ENCODE measurements at regions not wholly inside any gene's neighbourhood (a gene's known extent, or its start where the extent isn't known, plus 50 kb on each side); places are given as distances from the start of the nearest gene placed in this dataset.

GRCh38 chr4:159038536-159038935 is 64.3 kb upstream of the RAPGEF2 start:
- intact Hi-C loops (cut with DNase I; ENCODE audit: low total_unique reads), result no loop called here
- no peaks in the 10 kb centered on the region for H3K36me3 ChIP-seq
- no peaks in the 10 kb centered on the region for H3K4me1 ChIP-seq
- DNase-seq, result no peak
- no peaks in the 10 kb centered on the region for H3K27me3 ChIP-seq
- no peak overlapping the region for H3K4me3 ChIP-seq
- no peak overlapping the region for H3K27ac ChIP-seq
- no peaks in the 10 kb centered on the region for H3K9me3 ChIP-seq
- TF ChIP-seq, protein P1, sequence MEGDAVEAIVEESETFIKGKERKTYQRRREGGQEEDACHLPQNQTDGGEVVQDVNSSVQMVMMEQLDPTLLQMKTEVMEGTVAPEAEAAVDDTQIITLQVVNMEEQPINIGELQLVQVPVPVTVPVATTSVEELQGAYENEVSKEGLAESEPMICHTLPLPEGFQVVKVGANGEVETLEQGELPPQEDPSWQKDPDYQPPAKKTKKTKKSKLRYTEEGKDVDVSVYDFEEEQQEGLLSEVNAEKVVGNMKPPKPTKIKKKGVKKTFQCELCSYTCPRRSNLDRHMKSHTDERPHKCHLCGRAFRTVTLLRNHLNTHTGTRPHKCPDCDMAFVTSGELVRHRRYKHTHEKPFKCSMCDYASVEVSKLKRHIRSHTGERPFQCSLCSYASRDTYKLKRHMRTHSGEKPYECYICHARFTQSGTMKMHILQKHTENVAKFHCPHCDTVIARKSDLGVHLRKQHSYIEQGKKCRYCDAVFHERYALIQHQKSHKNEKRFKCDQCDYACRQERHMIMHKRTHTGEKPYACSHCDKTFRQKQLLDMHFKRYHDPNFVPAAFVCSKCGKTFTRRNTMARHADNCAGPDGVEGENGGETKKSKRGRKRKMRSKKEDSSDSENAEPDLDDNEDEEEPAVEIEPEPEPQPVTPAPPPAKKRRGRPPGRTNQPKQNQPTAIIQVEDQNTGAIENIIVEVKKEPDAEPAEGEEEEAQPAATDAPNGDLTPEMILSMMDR (IDR thresholded peaks at IDR 0.05), result no peak

GRCh38 chr4:159041054-159042034 is 61.5 kb upstream of the RAPGEF2 start:
- H3K4me3 ChIP-seq, result no peak overlapping the region
- TF ChIP-seq, protein P1 (IDR thresholded peaks at IDR 0.05), result no peak
- H3K36me3 ChIP-seq, result no peaks in the 10 kb centered on the region
- no peak overlapping the region for H3K27ac ChIP-seq
- H3K4me1 ChIP-seq, result no peaks in the 10 kb centered on the region
- DNase-seq, result no peak
- no peaks in the 10 kb centered on the region for H3K9me3 ChIP-seq
- intact Hi-C loops (cut with DNase I; ENCODE audit: low total_unique reads), result no loop called here
- no peaks in the 10 kb centered on the region for H3K27me3 ChIP-seq

DNA sequence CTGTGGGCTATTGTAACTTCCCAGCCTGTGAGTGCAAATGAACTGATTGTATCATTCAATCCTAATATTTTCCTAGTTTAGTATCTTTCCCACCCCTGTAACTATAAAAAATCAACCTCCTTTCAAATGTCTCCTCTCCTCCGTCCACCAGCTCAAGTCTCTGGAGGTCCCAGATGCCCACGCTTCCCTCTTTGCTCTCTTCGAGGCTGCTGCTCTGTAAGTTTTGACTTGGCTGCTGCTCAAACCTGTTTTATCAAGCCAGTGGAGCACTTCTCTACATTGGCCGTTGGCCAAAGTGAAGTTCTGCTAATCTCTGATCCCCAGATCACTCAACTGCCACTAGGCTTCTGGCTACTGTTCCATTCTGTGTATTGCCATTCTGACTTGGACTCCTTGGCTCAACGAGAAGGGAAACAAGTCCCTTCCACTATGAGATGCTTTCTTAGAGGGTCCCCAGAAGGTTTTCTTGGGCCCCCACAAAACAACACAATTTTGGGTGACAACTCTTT is 60.7 kb upstream of the RAPGEF2 start:
- Histone ChIP-seq H3K27me3 (no peaks in the 10 kb centered on the region), H3K27ac (no peak overlapping the region), H3K9me3 (no peaks in the 10 kb centered on the region), H3K4me1 (no peaks in the 10 kb centered on the region), H3K4me3 (no peak overlapping the region), H3K36me3 (no peaks in the 10 kb centered on the region)
- intact Hi-C loops (cut with DNase I; ENCODE audit: low total_unique reads), result no loop called here
- no peak for DNase-seq
- TF ChIP-seq, protein P1 (IDR thresholded peaks at IDR 0.05), result no peak

DNA sequence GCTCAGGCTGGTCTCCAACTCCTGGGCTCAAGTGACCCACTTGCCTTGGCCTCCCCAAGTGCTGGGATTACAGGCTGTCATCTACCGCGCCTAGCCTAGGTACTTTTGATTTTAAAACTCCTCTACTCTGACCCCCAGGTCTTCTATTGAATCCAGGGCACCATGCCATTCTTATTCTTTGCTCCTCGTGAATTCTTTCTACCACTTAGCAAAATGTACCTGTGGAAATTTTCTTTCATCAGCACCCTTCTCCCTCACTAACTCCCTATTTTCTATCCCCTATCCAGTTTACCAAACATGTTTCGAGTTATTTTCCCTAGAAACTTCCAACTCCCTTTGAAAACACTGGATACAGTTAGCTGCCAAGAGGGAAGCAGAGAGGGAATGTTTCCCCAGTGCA is 60.0 kb upstream of the RAPGEF2 start:
- Histone ChIP-seq H3K27ac (no peak overlapping the region), H3K27me3 (no peaks in the 10 kb centered on the region), H3K36me3 (no peaks in the 10 kb centered on the region), H3K4me1 (peaks cover 0 to 1% (median 1%) of the 10 kb centered on the region in 4 donors), H3K9me3 (no peaks in the 10 kb centered on the region), H3K4me3 (no peak overlapping the region)
- intact Hi-C loops (cut with DNase I; ENCODE audit: low total_unique reads), result no loop called here
- TF ChIP-seq, protein P1 (IDR thresholded peaks at IDR 0.05), result no peak
- DNase-seq, result no peak

- Histone ChIP-seq H3K36me3 (no peaks in the 10 kb centered on the region), H3K9me3 (no peaks in the 10 kb centered on the region), H3K4me3 (no peak overlapping the region), H3K27ac (no peak overlapping the region), H3K27me3 (no peaks in the 10 kb centered on the region), H3K4me1 (peaks cover 0 to 8% (median 5%) of the 10 kb centered on the region in 4 donors)
- intact Hi-C loops (cut with DNase I; ENCODE audit: low total_unique reads), result no loop called here
- no peak for DNase-seq
- TF ChIP-seq, protein P1 (IDR thresholded peaks at IDR 0.05), result no peak
Observed at GRCh38 chr4:159043861-159044260, 59.0 kb upstream of the RAPGEF2 start.
